ENCODE measurements at regions not wholly inside any gene's neighbourhood (a gene's known extent, or its start where the extent isn't known, plus 50 kb on each side); places are given as distances from the start of the nearest gene placed in this dataset.

DNA sequence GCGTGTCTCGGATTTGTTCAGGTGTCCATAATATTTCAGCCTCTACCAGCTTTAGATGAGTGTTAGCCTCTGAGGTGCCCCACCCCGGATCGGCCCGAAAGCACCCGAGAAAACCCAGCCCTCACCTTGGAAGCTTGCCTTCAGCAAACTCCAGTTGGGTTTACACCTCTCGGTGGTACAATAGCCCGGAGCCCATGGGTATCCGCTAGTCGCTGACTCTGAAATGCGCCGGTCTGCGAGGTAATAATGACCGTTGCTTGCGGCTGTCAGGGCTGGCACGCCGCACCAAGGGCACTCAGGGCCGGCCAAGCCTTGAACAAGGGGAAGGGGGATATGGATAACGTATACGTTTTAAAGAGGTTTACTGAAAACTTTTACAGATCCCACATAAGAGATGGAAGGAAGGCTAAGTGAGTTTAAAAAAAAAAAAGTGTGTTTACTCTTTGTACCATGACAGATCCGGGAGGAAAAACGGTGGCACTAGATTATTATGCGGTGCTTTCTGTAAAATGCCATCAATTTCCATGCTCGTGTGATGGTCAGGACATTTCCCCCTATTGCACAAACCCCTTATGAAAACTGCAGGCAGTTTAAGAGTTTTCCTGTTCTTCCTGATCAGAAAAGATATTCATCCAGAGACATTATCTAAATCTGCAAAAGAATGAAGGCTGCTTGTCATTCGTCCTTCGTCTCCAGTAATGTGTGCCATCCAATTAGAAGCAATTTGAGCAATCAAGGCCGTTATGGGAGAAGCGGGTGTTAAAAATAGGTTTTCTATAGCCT is 124.2 kb downstream of the TMEM161B start:
- Histone ChIP-seq H3K27ac (no peak overlapping the region), H3K9me3 (ENCODE audit: low read depth) (no peaks in the 10 kb centered on the region), H3K9me2 (ENCODE audit: insufficient read depth) (no peaks in the 10 kb centered on the region), H4K20me1 (ENCODE audit: insufficient read depth) (no peaks in the 10 kb centered on the region), H3K9ac (no peak overlapping the region), H3K4me2 (ENCODE audit: unreplicated experiment) (no peak overlapping the region), H2AFZ (no peak overlapping the region), H3K79me2 (ENCODE audit: insufficient read depth) (no peaks in the 10 kb centered on the region), H3K36me3 (ENCODE audit: low read depth) (no peaks in the 10 kb centered on the region), H3K4me1 (ENCODE audit: insufficient read depth) (peaks cover 8% of the 10 kb centered on the region; the same call in 1 of the 2 replicates), H3K4me3 (no peak overlapping the region), H3F3A (ENCODE audit: insufficient read depth) (no peaks in the 10 kb centered on the region; the same call in 1 of the 2 replicates), H3K27me3 (replicated peaks; ENCODE audit: insufficient read depth) (peaks cover 65% of the 10 kb centered on the region)
- in situ Hi-C loops (cut with MboI) = loop anchor here (25.0 kb wide), 1 partner anchor 543 kb away; no protein-coding TSS in a partner anchor
- TF ChIP-seq EZH2 (IDR thresholded peaks at IDR 0.05; ENCODE audit: insufficient read depth, poor library complexity, severe bottlenecking) (no peak), EZH2phosphoT487 (IDR thresholded peaks at IDR 0.05; ENCODE audit: insufficient read depth, low read depth) (no peak)
- no peak for DNase-seq
- 33 to 36% methylated on average over 28 of the region's 28 CpGs for WGBS, 2 experiments (ENCODE audit: low coverage in 1 of 2, low lambda C conversion rate in 2 of 2, missing lambda C conversion rate in 2 of 2)

GRCh38 chr5:88143693-88144218 is 124.9 kb downstream of the TMEM161B start:
- H3K4me2 ChIP-seq (ENCODE audit: unreplicated experiment) = peak overlapping the region; percentile 73

GRCh38 chr5:88142886-88143692 is 125.6 kb downstream of the TMEM161B start:
- DNase-seq = peak; percentile 43
- H3K9ac ChIP-seq = no peak overlapping the region
- peaks cover 67% of the 10 kb centered on the region for H3K27me3 ChIP-seq (replicated peaks; ENCODE audit: insufficient read depth)
- H3K79me2 ChIP-seq (ENCODE audit: insufficient read depth) = no peaks in the 10 kb centered on the region
- no peak overlapping the region for H3K27ac ChIP-seq
- H3K9me2 ChIP-seq (ENCODE audit: insufficient read depth) = no peaks in the 10 kb centered on the region
- peak; percentile 7 for TF ChIP-seq EZH2 (IDR thresholded peaks at IDR 0.05; ENCODE audit: insufficient read depth, poor library complexity, severe bottlenecking)
- TF ChIP-seq EZH2phosphoT487 (IDR thresholded peaks at IDR 0.05; ENCODE audit: insufficient read depth, low read depth) = no peak
- H4K20me1 ChIP-seq (ENCODE audit: insufficient read depth) = no peaks in the 10 kb centered on the region
- no peaks in the 10 kb centered on the region; the same call in 1 of the 2 replicates for H3F3A ChIP-seq (ENCODE audit: insufficient read depth)
- WGBS, 2 experiments (ENCODE audit: low coverage in 1 of 2, low lambda C conversion rate in 2 of 2, missing lambda C conversion rate in 2 of 2) = 2% methylated on average over 20 of the region's 20 CpGs
- peak overlapping the region; percentile 73 for H3K4me2 ChIP-seq (ENCODE audit: unreplicated experiment)
- H3K9me3 ChIP-seq (ENCODE audit: low read depth) = no peaks in the 10 kb centered on the region
- H2AFZ ChIP-seq = peak overlapping the region; percentile 64
- H3K36me3 ChIP-seq (ENCODE audit: low read depth) = no peaks in the 10 kb centered on the region
- peaks cover 8% of the 10 kb centered on the region; the same call in 1 of the 2 replicates for H3K4me1 ChIP-seq (ENCODE audit: insufficient read depth)
- peak overlapping the region; percentile 62 for H3K4me3 ChIP-seq
- in situ Hi-C loops (cut with MboI) = loop anchor here (25.0 kb wide), 1 partner anchor 544 kb away; no protein-coding TSS in a partner anchor

More at GRCh38 chr5:88143693-88144218, 124.9 kb downstream of the TMEM161B start:
- Histone ChIP-seq H3F3A (ENCODE audit: insufficient read depth) (no peaks in the 10 kb centered on the region; the same call in 1 of the 2 replicates), H3K27ac (no peak overlapping the region), H3K79me2 (ENCODE audit: insufficient read depth) (no peaks in the 10 kb centered on the region), H3K9ac (no peak overlapping the region), H3K9me3 (ENCODE audit: low read depth) (no peaks in the 10 kb centered on the region), H3K27me3 (replicated peaks; ENCODE audit: insufficient read depth) (peaks cover 68% of the 10 kb centered on the region), H3K36me3 (ENCODE audit: low read depth) (no peaks in the 10 kb centered on the region), H3K9me2 (ENCODE audit: insufficient read depth) (no peaks in the 10 kb centered on the region), H2AFZ (0 out of 2 replicates have a peak overlapping the region, but pooled peaks have one; percentile 64), H3K4me1 (ENCODE audit: insufficient read depth) (peaks cover 8% of the 10 kb centered on the region; the same call in 1 of the 2 replicates), H3K4me3 (peak overlapping the region; percentile 62), H4K20me1 (ENCODE audit: insufficient read depth) (no peaks in the 10 kb centered on the region)
- 35 to 37% methylated on average over 10 of the region's 10 CpGs for WGBS, 2 experiments (ENCODE audit: low coverage in 1 of 2, low lambda C conversion rate in 2 of 2, missing lambda C conversion rate in 2 of 2)
- no peak for DNase-seq
- in situ Hi-C loops (cut with MboI) = loop anchor here (25.0 kb wide), 1 partner anchor 544 kb away; no protein-coding TSS in a partner anchor
- TF ChIP-seq EZH2 (IDR thresholded peaks at IDR 0.05; ENCODE audit: insufficient read depth, poor library complexity, severe bottlenecking) (no peak), EZH2phosphoT487 (IDR thresholded peaks at IDR 0.05; ENCODE audit: insufficient read depth, low read depth) (no peak)

- Histone ChIP-seq H3K79me2 (ENCODE audit: insufficient read depth) (no peaks in the 10 kb centered on the region), H3K9me2 (ENCODE audit: insufficient read depth) (no peaks in the 10 kb centered on the region), H2AFZ (peak overlapping the region; percentile 64), H3K36me3 (ENCODE audit: low read depth) (no peaks in the 10 kb centered on the region), H3K4me2 (ENCODE audit: unreplicated experiment) (peak overlapping the region; percentile 73), H4K20me1 (ENCODE audit: insufficient read depth) (no peaks in the 10 kb centered on the region), H3K27me3 (replicated peaks; ENCODE audit: insufficient read depth) (peaks cover 72% of the 10 kb centered on the region), H3K4me1 (ENCODE audit: insufficient read depth) (peaks cover 8% of the 10 kb centered on the region; the same call in 1 of the 2 replicates), H3K27ac (no peak overlapping the region), H3K9me3 (ENCODE audit: low read depth) (no peaks in the 10 kb centered on the region), H3F3A (ENCODE audit: insufficient read depth) (no peaks in the 10 kb centered on the region; the same call in 1 of the 2 replicates), H3K9ac (no peak overlapping the region), H3K4me3 (peak overlapping the region; percentile 62)
- TF ChIP-seq EZH2 (IDR thresholded peaks at IDR 0.05; ENCODE audit: insufficient read depth, poor library complexity, severe bottlenecking) = peak; percentile 25
- TF ChIP-seq EZH2phosphoT487 (IDR thresholded peaks at IDR 0.05; ENCODE audit: insufficient read depth, low read depth) = no peak
- WGBS, 2 experiments (ENCODE audit: low coverage in 1 of 2, low lambda C conversion rate in 2 of 2, missing lambda C conversion rate in 2 of 2) = 0 to 2% methylated on average over 2 of the region's 2 CpGs
- in situ Hi-C loops (cut with MboI) = loop anchor here (25.0 kb wide), 1 partner anchor 545 kb away; no protein-coding TSS in a partner anchor
- DNase-seq = no peak
Measured at GRCh38 chr5:88142636-88142885, 126.1 kb downstream of the TMEM161B start.

All from GM23248 (cell line).